Activated naive CD8-positive, alpha-beta T cell treated with anti-CD3 and anti-CD28 coated beads, Interleukin-2, amount 50 U/mL, for 24 hours (primary cell): ENCODE measurements at regions not wholly inside any gene's neighbourhood (a gene's known extent, or its start where the extent isn't known, plus 50 kb on each side); places are given as distances from the start of the nearest gene placed in this dataset.
"Not testable (repeated sequence)": the region's sequence is repeated elsewhere in the genome, so short reads cannot be mapped to it uniquely, and the experiment has no call there.

ENCODE experiments used
- ATAC-seq: fragments of 150-1000 bp; cut with Tn5 transposase; one replicate; pipeline ENCODE4 v1.10.0; 2021
- DNase-seq: peaks from one replicate; pipeline ENCODE4 v3.0.0; 2021
- H3K27ac Mint-ChIP-seq: one replicate; pipeline ENCODE4 v1.8.0; 2021; ENCODE audit warnings: mild to moderate bottlenecking, mixed read lengths
- H3K27me3 Mint-ChIP-seq: one replicate; pipeline ENCODE4 v1.8.0; 2021; ENCODE audit warnings: mixed read lengths
- H3K36me3 Mint-ChIP-seq: one replicate; pipeline ENCODE4 v1.8.0; 2021; ENCODE audit warnings: low read depth, mixed read lengths
- H3K4me1 Mint-ChIP-seq: one replicate; pipeline ENCODE4 v1.8.0; 2021; ENCODE audit warnings: mixed read lengths
- H3K4me3 Mint-ChIP-seq: one replicate; pipeline ENCODE4 v1.8.0; 2021; ENCODE audit warnings: mild to moderate bottlenecking, moderate library complexity, mixed read lengths
- H3K9me3 Mint-ChIP-seq: one replicate; pipeline ENCODE4 v1.8.0; 2021; ENCODE audit warnings: mixed read lengths

- DNase-seq: no peak
- H3K27me3 Mint-ChIP-seq: no peaks in the 10 kb centered on the region
- H3K27ac Mint-ChIP-seq: no peak overlapping the region
- ATAC-seq: no peak
- no peak overlapping the region for H3K4me3 Mint-ChIP-seq
- no peaks in the 10 kb centered on the region for H3K36me3 Mint-ChIP-seq
- no peaks in the 10 kb centered on the region for H3K4me1 Mint-ChIP-seq
- H3K9me3 Mint-ChIP-seq: peaks cover 7% of the 10 kb centered on the region
These were observed 709.9 kb downstream of the KCNT2 start for GRCh38 chr1:195898373-195898772.

GRCh38 chr1:195897076-195897475 lies 711.2 kb downstream of the KCNT2 start:
- Mint-ChIP-seq H3K4me3 (no peak overlapping the region), H3K36me3 (no peaks in the 10 kb centered on the region), H3K27me3 (no peaks in the 10 kb centered on the region), H3K9me3 (peaks cover 7% of the 10 kb centered on the region), H3K4me1 (no peaks in the 10 kb centered on the region), H3K27ac (no peak overlapping the region)
- ATAC-seq: no peak
- DNase-seq: no peak

GRCh38 chr1:195894411-195894810 lies 713.8 kb downstream of the KCNT2 start:
- H3K27me3 Mint-ChIP-seq: no peaks in the 10 kb centered on the region
- no peak overlapping the region for H3K27ac Mint-ChIP-seq
- peaks cover 9% of the 10 kb centered on the region for H3K9me3 Mint-ChIP-seq

GRCh38 chr1:195886000-195886399 lies 722.2 kb downstream of the KCNT2 start:
- Mint-ChIP-seq H3K4me3 (no peak overlapping the region), H3K36me3 (no peaks in the 10 kb centered on the region), H3K4me1 (no peaks in the 10 kb centered on the region), H3K9me3 (peaks cover 16% of the 10 kb centered on the region), H3K27ac (no peak overlapping the region), H3K27me3 (no peaks in the 10 kb centered on the region)
- ATAC-seq (no peak), DNase-seq (no peak)

More at GRCh38 chr1:195894411-195894810, 713.8 kb downstream of the KCNT2 start:
- H3K4me3 Mint-ChIP-seq: no peak overlapping the region
- no peaks in the 10 kb centered on the region for H3K4me1 Mint-ChIP-seq
- H3K36me3 Mint-ChIP-seq: no peaks in the 10 kb centered on the region
- DNase-seq (no peak), ATAC-seq (no peak)

DNA sequence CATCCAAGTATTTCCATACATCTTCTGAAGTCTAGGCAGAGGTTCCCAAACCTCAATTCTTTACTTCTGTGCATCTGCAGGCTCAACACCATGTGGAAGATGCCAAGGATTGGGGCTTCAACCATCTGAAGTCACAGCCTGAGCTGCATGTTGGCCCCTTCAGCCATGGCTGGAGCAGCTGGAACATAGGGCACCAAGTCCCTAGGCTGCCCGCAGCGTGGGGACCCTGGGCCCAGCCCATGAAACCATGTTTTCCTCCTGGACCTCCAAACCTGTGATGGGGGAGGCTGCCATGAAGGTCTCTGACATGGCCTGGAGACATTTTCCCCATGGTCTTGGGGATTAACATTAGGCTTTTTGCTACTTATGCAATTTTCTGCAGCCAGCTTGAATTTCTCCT lies 729.8 kb downstream of the KCNT2 start:
- ATAC-seq: no peak
- H3K4me3 Mint-ChIP-seq: no peak overlapping the region
- H3K9me3 Mint-ChIP-seq: peaks cover 21% of the 10 kb centered on the region
- no peak for DNase-seq
- no peaks in the 10 kb centered on the region for H3K4me1 Mint-ChIP-seq
- H3K36me3 Mint-ChIP-seq: no peaks in the 10 kb centered on the region
- no peaks in the 10 kb centered on the region for H3K27me3 Mint-ChIP-seq
- H3K27ac Mint-ChIP-seq: no peak overlapping the region

- Mint-ChIP-seq H3K4me3 (no peak overlapping the region), H3K9me3 (peaks cover 18% of the 10 kb centered on the region), H3K27me3 (no peaks in the 10 kb centered on the region), H3K27ac (no peak overlapping the region), H3K36me3 (no peaks in the 10 kb centered on the region), H3K4me1 (no peaks in the 10 kb centered on the region)
- no peak for DNase-seq
- ATAC-seq: no peak
These were observed 731.4 kb downstream of the KCNT2 start for GRCh38 chr1:195876792-195877191.

GRCh38 chr1:195872376-195872775 lies 735.9 kb downstream of the KCNT2 start:
- Mint-ChIP-seq H3K4me1 (no peaks in the 10 kb centered on the region), H3K36me3 (no peaks in the 10 kb centered on the region), H3K27ac (no peak overlapping the region), H3K9me3 (peaks cover 9% of the 10 kb centered on the region), H3K27me3 (no peaks in the 10 kb centered on the region), H3K4me3 (no peak overlapping the region)
- no peak for DNase-seq
- ATAC-seq: no peak

GRCh38 chr1:195867638-195868037 lies 740.6 kb downstream of the KCNT2 start:
- Mint-ChIP-seq H3K27ac (no peak overlapping the region), H3K36me3 (no peaks in the 10 kb centered on the region), H3K4me3 (no peak overlapping the region), H3K9me3 (no peaks in the 10 kb centered on the region), H3K27me3 (no peaks in the 10 kb centered on the region), H3K4me1 (no peaks in the 10 kb centered on the region)
- ATAC-seq: no peak
- DNase-seq: no peak

- H3K27me3 Mint-ChIP-seq: no peaks in the 10 kb centered on the region
- H3K9me3 Mint-ChIP-seq: no peaks in the 10 kb centered on the region
- H3K4me1 Mint-ChIP-seq: no peaks in the 10 kb centered on the region
- no peak for ATAC-seq
- DNase-seq: no peak
- no peak overlapping the region for H3K27ac Mint-ChIP-seq
- H3K4me3 Mint-ChIP-seq: no peak overlapping the region
- no peaks in the 10 kb centered on the region for H3K36me3 Mint-ChIP-seq
These were observed 741.4 kb downstream of the KCNT2 start for GRCh38 chr1:195866781-195867222.

- ATAC-seq (no peak), DNase-seq (no peak)
- H3K27me3 Mint-ChIP-seq: no peaks in the 10 kb centered on the region
- H3K27ac Mint-ChIP-seq: no peak overlapping the region
- H3K4me1 Mint-ChIP-seq: no peaks in the 10 kb centered on the region
- no peak overlapping the region for H3K4me3 Mint-ChIP-seq
- no peaks in the 10 kb centered on the region for H3K9me3 Mint-ChIP-seq
- H3K36me3 Mint-ChIP-seq: no peaks in the 10 kb centered on the region
These were observed 742.0 kb downstream of the KCNT2 start for GRCh38 chr1:195866091-195866780.

- H3K4me1 Mint-ChIP-seq: no peaks in the 10 kb centered on the region
- ATAC-seq: no peak
- H3K9me3 Mint-ChIP-seq: peaks cover 3% of the 10 kb centered on the region
- no peak for DNase-seq
- no peak overlapping the region for H3K27ac Mint-ChIP-seq
- H3K27me3 Mint-ChIP-seq: no peaks in the 10 kb centered on the region
- H3K36me3 Mint-ChIP-seq: no peaks in the 10 kb centered on the region
- H3K4me3 Mint-ChIP-seq: no peak overlapping the region
These were observed 756.4 kb downstream of the KCNT2 start for GRCh38 chr1:195851804-195852203.

GRCh38 chr1:195851016-195851601 lies 757.1 kb downstream of the KCNT2 start:
- no peaks in the 10 kb centered on the region for H3K36me3 Mint-ChIP-seq
- H3K27ac Mint-ChIP-seq: no peak overlapping the region
- no peak overlapping the region for H3K4me3 Mint-ChIP-seq
- H3K27me3 Mint-ChIP-seq: no peaks in the 10 kb centered on the region
- DNase-seq: no peak
- no peaks in the 10 kb centered on the region for H3K9me3 Mint-ChIP-seq
- no peak for ATAC-seq
- no peaks in the 10 kb centered on the region for H3K4me1 Mint-ChIP-seq

DNA sequence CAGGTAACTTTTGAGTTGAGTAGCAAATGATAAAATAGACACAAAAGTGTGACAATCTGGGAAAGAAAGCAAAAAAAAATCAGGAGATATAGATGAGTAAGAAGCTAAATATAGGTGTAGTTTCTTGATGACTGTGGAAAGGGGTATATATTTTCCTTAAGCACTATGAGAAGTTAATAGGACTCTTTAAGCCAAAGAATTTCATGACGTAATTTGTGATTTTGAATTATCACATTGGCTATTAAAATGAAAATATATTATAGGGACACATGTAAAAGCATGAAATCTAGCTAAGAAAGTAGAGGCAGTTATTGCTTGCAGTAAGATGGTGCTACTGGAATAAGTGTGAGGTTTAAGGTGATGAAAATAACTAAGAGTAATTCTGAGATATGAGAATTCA lies 759.1 kb downstream of the KCNT2 start:
- Mint-ChIP-seq H3K27ac (no peak overlapping the region), H3K36me3 (no peaks in the 10 kb centered on the region), H3K4me3 (no peak overlapping the region), H3K27me3 (no peaks in the 10 kb centered on the region), H3K4me1 (no peaks in the 10 kb centered on the region), H3K9me3 (peaks cover 7% of the 10 kb centered on the region)
- ATAC-seq: no peak
- no peak for DNase-seq

DNA sequence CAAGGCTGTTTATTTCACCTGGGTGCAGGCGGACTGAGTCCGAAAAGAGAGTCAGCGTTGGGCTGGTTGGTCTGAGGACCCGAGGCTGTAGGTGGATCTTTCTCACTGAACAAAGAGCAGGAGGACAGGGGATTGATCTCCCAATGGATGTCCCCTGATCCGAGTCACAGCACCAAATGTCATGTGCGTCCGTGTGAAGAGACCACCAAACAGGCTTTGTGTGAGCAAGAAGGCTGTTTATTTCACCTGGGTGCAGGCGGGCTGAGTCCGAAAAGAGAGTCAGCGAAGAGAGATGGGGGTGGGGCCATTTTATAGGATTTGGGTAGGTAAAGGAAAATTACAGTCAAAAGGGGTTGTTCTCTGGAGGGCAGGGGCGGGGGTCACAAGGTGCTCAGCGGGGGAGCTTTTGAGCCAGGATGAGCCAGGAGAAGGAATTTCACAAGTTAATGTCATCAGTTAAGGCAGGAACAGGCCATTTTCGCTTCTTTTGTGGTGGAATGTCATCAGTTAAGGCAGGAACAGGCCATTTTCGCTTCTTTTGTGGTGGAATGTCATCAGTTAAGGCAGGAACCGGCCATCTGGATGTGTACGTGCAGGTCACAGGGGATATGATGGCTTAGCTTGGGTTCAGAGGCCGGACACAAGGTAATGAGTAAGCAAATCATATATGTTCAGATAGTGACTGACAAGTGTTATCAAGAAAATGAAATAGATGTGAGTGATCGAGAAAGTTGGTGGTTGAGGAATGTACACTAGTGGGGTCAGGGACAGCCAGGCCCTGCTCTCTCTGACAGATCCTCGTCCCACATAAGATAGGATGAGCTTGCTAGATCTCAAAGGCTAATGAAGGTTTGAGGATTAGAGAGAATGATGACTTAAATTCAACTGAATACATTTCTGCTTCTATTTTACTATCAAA lies 760.0 kb downstream of the KCNT2 start:
- not testable (repeated sequence) for DNase-seq, H3K4me3 Mint-ChIP-seq, H3K27ac Mint-ChIP-seq, H3K27me3 Mint-ChIP-seq, ATAC-seq, H3K4me1 Mint-ChIP-seq, H3K36me3 Mint-ChIP-seq
- H3K9me3 Mint-ChIP-seq: peaks cover 13% of the 10 kb centered on the region

GRCh38 chr1:195831789-195832188 lies 776.5 kb downstream of the KCNT2 start:
- H3K4me3 Mint-ChIP-seq: no peak overlapping the region
- H3K27ac Mint-ChIP-seq: no peak overlapping the region
- DNase-seq (no peak), ATAC-seq (no peak)
- no peaks in the 10 kb centered on the region for H3K27me3 Mint-ChIP-seq
- H3K9me3 Mint-ChIP-seq: no peaks in the 10 kb centered on the region
- no peaks in the 10 kb centered on the region for H3K36me3 Mint-ChIP-seq
- H3K4me1 Mint-ChIP-seq: no peaks in the 10 kb centered on the region
